CD4-positive, alpha-beta T cell treated with Interleukin-6 for 4 hours (primary cell): ENCODE measurements at regions not wholly inside any gene's neighbourhood (a gene's known extent, or its start where the extent isn't known, plus 50 kb on each side); places are given as distances from the start of the nearest gene placed in this dataset.
"Not testable (repeated sequence)": the region's sequence is repeated elsewhere in the genome, so short reads cannot be mapped to it uniquely, and the experiment has no call there.

Experiments
- DNase-seq: peaks from one replicate; pipeline ENCODE4 v3.0.0-alpha.2; 2020; ENCODE audit warnings: mixed read lengths

DNA sequence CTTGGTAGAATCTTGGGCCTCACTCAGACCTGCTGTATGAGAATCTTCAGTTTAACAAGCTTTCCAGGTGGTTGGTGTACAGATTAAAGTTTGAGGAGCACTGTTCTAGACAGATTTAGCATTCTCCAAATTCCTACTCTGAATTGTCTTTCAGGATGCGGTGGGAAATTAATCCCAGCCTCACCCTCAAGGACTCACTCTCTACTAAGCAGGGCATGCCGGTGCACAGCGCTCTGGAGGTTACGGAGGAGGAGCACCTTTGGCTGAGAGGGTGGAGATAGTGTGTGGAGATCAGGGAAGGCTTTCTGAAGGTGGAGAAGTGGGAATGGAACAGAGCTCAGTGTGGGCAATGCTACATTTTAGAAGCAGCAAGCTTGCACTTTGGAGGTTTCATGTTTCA, 359.2 kb downstream of the LRATD1 start:
- DNase-seq, result no peak

- DNase-seq, result no peak
These were observed 362.2 kb downstream of the LRATD1 start for GRCh38 chr2:14994721-14995120.

GRCh38 chr2:14996351-14997014, 364.0 kb downstream of the LRATD1 start:
- no peak for DNase-seq

GRCh38 chr2:14998546-14998945, 366.0 kb downstream of the LRATD1 start:
- no peak for DNase-seq

- no peak for DNase-seq
These were observed 366.7 kb downstream of the LRATD1 start for GRCh38 chr2:14999114-14999661.

GRCh38 chr2:15002519-15002918, 370.0 kb downstream of the LRATD1 start:
- DNase-seq, result not testable (repeated sequence)

DNA sequence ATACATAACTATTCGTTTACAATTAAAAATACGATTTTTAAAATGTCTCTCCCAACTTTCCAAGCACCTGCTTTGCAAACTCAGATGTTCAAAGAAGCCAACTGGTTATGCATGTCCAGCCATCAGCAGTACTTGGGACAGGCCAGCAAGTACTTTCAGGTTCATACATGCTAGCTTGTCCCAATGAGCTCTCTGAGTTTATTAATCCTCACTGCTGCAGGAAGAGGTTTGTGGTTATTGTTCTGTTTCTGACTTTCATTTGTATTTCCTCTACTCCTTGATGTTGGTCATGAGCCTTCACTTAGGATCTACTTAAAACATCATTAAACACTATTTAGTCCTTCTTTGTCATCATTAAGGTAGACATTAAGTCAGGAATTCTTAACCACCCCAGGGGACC, 374.1 kb downstream of the LRATD1 start:
- DNase-seq, result no peak

GRCh38 chr2:15009681-15010080, 377.2 kb downstream of the LRATD1 start:
- DNase-seq, result no peak

- DNase-seq, result no peak
These were observed 377.8 kb downstream of the LRATD1 start for GRCh38 chr2:15010346-15010745.

GRCh38 chr2:15018814-15019213, 386.3 kb downstream of the LRATD1 start:
- DNase-seq, result no peak

GRCh38 chr2:15023221-15023620, 390.7 kb downstream of the LRATD1 start:
- DNase-seq, result no peak

DNA sequence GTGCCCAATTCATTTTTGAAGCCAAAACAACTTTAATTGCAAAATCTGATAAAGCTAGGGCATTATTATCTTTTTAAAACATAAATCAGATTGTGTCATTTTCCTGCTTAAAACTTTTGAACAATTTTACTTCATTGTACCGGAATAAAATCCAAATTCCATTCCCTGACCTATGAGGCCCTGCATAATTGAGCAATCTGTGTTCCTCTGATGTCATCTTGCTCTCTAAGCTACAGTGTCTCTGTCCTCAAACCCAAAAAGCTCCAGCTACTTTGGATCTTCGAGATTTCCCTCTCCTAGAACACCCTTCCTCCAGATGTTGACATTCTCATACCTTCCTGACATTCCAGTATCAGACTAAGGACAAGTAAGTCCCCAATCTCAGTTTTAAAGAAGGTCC, 395.9 kb downstream of the LRATD1 start:
- DNase-seq, result no peak

- no peak for DNase-seq
These were observed 399.3 kb downstream of the LRATD1 start for GRCh38 chr2:15031745-15032240.

DNA sequence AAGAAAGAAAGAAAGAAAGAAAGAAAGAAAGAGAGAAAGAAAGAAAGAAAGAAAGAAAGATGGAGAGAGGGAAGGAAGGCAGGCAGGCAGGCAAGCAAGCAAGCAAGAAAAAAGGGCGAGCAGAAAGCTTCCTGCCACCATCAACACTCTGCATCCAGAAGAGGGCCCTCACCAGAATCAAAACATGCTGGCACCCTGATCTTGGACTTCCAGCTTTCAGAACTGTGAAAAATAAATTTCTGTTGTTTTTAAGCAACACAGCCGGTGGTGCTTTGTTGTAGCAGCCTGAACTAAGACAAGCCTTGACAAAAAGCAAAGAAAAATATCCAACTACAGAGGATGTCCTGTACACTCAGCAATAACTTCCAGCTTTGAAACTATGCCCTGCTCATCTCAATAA, 401.7 kb downstream of the LRATD1 start:
- no peak for DNase-seq

DNA sequence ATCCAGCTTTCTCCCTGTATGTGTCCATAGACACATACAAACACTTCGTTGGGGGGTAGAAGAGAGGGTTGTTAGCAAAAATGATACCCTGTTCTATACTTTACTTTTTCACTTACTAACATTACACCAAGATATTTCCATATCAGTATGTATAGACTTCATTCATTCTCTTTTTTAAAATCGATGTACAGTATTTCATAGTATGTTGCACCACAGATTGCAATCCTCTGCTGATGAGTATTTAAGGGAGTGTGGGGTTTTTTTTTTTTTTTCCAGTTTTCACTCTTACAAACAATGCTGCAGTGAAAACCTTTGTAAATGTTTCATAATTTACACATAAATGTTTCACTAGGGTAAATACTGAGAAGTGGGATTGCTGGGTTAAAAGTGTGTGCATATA, 402.3 kb downstream of the LRATD1 start:
- no peak for DNase-seq

DNA sequence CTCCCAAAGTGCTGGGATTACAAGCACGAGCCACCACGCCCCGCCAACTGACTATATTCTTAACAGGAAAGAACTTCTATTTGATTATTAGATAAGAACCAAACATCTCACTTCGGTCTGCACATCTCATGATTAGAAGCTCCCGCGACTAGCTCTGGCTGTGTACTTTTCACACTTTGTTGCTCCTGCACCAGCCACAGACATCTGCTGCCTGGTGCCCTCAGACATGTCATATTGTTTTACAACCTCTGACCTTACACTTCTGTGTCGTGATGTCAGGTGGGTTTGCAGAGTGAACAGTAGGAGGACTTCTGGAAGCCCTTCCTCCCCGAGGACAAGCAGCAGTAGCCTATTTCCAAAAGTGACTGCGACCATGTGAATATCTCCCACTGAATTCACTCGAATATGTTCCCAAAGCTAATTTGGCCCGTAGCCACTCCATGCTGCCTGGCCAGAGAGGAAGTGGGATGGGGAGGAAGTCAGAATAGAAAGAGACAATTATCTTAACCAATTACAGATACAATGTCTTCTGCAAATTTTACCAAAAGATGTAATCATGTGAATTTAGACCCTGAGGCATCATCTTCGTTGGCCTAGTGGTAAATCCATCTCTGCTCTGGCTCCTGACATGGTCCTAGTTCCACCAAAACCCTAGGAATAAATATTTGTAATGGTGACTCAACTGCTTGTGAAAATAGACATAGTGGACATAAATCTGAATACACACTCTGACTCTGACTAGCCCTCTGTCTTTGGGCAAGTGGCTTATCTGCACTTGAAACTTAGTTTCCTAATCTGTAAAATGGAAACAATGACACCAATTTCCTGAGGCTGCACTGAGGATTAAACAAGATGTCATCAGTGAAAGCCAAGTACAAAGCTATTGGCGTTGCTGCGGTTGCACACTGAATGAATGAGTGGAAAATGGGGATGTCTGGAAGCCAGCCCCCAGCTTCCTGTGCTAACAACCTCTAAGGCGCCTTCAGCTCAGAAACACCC, 406.1 kb downstream of the LRATD1 start:
- DNase-seq, result no peak

GRCh38 chr2:15040429-15041084, 408.0 kb downstream of the LRATD1 start:
- no peak for DNase-seq

- no peak for DNase-seq
These were observed 408.9 kb downstream of the LRATD1 start for GRCh38 chr2:15041429-15041837.

DNA sequence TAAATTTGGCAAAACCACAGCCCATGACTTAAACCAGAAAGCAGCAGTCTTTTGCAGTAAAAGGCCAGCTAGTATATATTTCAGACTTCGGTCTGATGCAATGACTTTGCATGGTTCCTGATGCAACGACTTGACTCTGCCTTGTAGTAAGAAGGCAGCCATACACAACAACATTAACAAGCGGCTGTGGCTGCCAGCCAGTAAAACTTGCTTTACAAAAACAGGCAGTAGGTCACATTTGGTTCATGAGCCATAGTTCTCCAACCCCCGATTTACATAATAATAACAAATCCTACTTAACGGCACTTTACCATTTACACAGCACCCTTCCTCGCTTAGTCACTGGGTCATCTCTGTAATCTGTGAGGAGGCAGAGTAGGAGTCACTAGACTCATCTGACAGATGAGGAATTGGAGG, 410.3 kb downstream of the LRATD1 start:
- DNase-seq, result no peak

DNA sequence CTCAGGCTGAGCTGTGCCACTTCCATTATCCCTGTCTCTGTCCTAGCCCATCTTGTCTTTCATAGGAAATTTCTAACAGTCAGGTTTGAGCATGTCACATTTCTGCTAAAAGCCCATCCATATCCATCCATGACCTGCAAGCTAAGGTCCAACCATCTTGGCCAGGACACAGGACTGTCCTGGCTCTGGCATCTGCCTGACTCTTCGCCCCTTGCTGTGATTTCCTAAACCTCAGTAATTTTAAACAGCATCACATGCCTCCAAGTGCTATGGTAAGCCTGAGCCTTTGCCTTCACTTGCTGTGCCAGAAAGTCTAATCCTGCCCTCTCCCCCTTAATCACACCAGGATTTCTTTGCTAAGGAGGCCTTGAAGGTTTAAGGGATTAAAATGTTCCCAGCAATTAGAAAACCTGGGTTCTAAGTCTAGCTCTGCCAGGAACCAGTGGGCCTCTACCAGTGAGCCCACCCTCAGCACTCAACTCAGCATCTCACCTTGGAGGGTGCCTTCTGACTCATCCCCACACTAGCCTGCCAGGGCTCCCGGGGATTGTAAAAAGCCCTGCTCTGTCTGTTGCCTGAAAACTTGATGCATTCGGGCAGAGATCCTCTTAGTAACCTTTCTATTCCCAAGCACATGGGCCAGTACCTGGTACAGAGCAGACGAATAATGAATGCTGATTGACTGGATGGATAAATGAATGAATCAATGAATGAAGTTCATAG, 411.0 kb downstream of the LRATD1 start:
- no peak for DNase-seq

DNA sequence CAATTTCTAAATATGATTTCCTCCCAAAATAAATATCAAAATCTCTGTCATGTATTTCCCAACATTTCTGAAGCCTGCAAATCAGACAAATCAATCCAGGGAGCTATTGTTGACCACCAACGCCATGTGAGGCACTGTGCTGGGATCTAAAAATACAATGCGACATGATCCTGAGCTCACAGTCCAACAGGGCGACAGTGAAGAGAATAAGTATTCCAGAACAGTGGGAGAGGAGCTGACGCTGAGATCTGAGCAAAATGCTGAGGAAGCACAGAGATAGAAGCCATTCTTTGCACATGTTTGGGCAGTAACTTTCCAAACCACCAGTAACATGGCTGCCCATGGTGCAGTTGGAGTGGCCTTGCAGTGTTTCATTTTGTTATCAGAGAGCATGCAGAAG, 412.5 kb downstream of the LRATD1 start:
- no peak for DNase-seq

DNA sequence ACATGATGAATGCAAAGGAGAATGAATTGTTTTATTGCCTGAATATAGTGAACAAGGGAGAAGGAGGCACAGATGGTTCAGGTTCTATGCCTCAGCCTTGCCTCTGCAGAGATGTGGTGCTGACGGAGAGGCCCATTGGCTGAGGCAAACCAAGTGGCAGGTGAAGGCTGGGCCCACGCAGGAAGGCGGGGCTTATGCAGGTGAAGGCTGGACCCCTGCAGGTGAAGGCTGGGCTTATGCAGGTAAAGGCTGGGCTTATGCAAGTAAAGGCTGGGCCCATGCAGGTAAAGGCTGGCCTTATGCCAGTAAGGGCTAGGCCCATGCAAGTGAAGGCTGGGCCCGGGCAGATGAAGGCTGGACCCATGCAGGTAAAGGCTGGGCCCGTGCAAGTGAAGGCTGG, 414.7 kb downstream of the LRATD1 start:
- DNase-seq, result no peak
